Eye (tissue), 1 donor: ENCODE measurements at regions not wholly inside any gene's neighbourhood (a gene's known extent, or its start where the extent isn't known, plus 50 kb on each side); places are given as distances from the start of the nearest gene placed in this dataset.
"Not testable (repeated sequence)": the region's sequence is repeated elsewhere in the genome, so short reads cannot be mapped to it uniquely, and the experiment has no call there.

Source experiments
- DNase-seq: peaks from one replicate; pipeline ENCODE4 v3.0.0-alpha.2; 2015

DNA sequence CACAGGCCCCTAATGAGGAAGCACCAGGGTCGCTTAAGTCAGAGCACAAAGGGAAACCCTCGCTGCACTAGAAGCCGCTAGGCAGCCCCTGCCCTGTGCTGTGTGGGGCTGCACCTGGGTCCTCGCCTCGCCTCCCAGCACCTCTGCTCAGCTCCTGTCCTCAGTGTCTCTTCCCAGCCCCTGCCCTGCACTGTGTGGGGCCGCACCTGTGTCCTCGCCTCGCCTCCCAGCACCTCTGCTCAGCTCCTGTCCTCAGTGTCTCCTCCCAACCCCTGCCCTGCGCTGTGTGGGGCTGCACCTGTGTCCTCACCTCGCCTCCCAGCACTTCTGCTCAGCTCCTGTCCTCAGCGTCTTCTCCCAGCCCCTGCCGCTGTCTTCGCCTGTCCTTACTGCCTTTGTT, 342.8 kb downstream of the EIPR1 start:
- no peak for DNase-seq

GRCh38 chr2:3034396-3034795, 343.2 kb downstream of the EIPR1 start:
- no peak for DNase-seq

DNA sequence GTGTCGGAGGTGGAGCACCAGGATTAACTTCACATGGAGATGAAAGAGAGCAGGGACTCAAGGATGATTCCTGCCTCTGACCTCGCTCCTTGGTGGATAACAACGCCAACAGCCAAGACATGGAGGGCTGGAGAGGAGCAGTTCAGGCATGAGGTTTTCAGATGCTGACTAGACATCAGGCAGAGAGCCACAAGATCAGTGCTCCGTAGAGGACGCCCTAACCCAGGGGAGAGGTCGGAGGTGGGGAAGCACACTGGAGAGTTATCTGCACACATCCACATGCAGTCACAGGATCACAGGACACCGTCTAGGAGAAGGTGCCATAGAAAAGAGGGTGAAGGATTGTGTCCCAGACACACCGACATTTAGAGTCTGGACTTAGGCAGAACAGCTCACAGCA, 344.3 kb downstream of the EIPR1 start:
- no peak for DNase-seq

GRCh38 chr2:3030791-3031190, 346.8 kb downstream of the EIPR1 start:
- DNase-seq, result not testable (repeated sequence)

- no peak for DNase-seq
Measured at GRCh38 chr2:3025984-3026383, 351.6 kb downstream of the EIPR1 start.

DNA sequence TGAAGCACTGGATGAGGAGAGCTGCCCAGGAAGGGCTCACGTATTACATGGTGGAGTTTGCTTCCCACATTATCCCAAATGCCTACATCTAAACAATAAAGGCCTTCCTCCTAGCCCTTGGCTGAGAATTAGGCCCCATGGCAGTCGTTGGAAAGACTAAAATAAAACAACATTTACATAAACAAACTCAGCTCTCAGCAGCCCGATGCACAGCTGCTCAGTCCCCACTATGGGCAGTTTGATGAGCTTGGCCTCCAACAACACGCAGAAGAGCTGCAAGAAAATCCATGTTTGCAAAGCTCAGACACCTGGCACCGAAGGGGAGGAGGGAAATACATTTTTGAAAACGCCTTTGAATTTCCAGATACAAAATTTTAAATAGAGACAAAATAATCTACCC, 352.4 kb downstream of the EIPR1 start:
- DNase-seq, result no peak

DNA sequence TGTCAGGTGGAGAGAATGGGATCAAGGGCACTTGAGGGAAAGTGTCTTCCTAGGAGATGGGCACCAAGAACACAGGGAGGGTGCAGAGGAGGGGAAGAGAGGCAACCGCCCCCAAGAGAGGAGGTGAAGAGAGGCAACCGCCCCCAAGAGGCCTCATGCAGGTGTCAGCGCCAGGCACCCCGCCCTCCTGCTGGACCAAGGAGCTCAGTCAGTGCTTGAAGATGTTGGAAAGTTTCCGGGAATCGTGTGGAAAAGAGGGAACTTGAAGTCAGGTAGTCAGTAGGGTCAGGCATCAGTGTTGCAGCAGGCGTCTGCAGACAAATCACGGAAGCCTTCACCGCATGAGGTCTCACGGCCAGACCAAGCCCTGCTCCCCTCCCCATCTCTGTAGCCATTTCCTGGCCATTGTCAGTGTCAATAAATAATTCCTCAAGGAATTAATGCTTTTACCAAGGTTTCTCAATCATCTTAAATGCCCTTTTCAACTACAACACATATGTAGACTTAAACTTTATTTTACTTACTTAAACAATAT, 353.1 kb downstream of the EIPR1 start:
- no peak for DNase-seq

DNA sequence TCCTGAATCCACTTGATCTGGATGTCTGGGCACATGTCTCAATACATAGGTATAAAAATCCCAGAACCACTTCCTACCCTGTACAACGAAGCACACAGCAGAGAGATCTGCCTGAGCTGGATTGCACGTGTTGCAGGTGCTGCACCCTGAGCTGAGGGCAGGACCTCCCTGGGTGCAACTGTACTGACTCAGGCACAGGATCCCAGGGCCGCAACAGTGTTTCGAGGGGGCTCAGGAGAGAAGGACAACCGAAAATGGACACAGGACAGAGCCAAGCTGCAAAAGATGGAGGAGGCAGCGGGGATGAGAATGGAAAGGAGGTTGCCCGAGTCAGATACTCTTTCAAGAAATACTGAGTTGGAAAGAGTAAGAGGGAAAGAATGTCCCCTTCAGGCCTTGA, 354.1 kb downstream of the EIPR1 start:
- DNase-seq, result no peak

GRCh38 chr2:3022841-3023372, 354.7 kb downstream of the EIPR1 start:
- DNase-seq, result no peak

GRCh38 chr2:3021720-3022119, 355.9 kb downstream of the EIPR1 start:
- no peak for DNase-seq

DNA sequence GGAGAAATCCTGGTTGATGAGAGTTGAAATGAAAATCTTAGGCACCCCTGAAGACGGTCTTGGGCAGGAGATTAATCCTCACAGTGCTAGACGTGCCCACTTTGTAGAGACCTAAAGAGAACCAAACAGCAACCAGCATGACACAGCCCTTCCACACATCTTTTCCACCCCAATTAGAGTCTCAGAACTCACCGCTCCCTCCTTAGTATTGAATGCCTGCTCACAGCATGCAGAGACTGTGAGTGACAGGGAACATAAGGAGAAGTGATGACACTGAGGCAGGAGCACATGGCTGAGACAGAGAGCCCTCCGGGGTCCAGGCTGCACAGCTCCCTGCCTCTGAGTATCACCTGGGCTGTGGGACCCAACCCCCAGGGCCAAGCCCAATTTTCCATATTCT, 367.6 kb downstream of the EIPR1 start:
- peak; percentile 94 for DNase-seq

GRCh38 chr2:3009483-3009882, 368.1 kb downstream of the EIPR1 start:
- DNase-seq, result no peak

DNA sequence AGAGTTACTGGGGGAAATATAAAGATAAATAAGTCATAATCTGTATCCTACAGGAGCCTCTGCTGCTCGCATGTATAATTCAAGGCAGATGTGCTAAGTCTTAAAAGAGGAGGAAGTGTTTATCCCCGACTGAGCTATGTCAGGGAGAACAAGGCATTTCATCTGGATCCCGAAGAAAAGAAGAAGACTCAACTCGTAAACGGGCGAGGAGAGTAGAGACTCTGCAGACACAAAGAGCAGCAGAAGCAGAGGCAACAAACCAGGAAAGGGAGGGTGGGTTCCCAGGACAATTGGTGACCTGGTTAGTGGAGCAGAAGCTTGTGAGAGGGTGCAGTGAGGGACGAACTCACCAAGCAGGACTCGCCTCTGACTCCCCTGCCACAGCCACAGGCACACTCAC, 368.6 kb downstream of the EIPR1 start:
- peak; percentile 87 for DNase-seq

- DNase-seq, result peak; percentile 70
Measured at GRCh38 chr2:3008561-3008960, 369.1 kb downstream of the EIPR1 start.

- DNase-seq, result no peak
Measured at GRCh38 chr2:3007135-3007534, 370.5 kb downstream of the EIPR1 start.

DNA sequence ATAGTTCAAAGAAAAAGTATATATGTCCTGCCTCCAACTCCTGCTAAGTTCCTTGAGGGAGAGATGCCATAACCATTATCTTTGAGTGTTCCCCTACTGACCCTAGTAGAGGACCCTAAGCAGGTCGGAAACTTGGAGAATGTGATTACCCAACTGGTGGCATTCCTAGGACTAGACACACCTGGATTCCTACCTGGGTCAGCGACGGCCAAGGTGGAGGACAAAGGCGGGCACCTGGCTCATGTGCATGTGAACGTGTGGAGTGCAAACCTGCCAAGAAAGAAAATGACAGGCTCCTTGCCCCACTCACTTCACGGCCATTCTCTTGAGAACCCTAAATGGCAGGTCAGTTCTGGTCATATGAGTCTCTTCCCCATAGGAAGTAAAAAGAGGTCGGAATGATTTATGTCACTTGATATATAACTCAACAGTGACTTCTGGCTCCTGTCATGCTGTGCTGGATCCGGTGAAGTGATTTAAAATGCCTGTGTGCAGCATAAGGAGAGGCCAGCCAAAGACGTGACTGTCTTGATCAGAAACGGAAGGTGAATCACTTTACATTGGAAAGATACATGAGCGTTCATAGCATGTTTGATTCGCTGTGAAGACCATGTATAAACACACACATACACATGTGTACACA, 371.6 kb downstream of the EIPR1 start:
- peak; percentile 60 for DNase-seq

GRCh38 chr2:3001615-3002560, 375.7 kb downstream of the EIPR1 start:
- peak; percentile 96 for DNase-seq

DNA sequence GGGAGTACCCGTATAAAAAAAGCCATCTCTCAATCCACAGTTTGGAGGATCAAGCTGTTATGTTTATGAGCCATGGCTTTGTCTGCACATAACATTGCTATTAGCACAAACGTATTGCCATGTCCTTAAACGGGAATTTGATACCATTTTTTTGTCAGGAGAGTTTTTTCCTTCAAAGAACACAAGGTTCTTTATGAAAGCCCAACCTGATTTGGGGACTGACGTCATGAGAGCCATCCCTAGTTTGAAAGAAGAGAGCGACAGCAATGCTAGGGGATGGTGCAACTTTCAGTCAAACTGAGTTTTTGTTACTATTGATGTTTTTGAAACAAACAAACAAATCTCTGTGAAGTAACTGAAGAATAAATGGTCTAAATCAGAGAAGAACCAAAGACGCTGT, 376.6 kb downstream of the EIPR1 start:
- DNase-seq, result peak; percentile 7

- DNase-seq, result peak; percentile 7
Measured at GRCh38 chr2:3000125-3000524, 377.5 kb downstream of the EIPR1 start.

GRCh38 chr2:2998971-2999370, 378.6 kb downstream of the EIPR1 start:
- peak; percentile 78 for DNase-seq

DNA sequence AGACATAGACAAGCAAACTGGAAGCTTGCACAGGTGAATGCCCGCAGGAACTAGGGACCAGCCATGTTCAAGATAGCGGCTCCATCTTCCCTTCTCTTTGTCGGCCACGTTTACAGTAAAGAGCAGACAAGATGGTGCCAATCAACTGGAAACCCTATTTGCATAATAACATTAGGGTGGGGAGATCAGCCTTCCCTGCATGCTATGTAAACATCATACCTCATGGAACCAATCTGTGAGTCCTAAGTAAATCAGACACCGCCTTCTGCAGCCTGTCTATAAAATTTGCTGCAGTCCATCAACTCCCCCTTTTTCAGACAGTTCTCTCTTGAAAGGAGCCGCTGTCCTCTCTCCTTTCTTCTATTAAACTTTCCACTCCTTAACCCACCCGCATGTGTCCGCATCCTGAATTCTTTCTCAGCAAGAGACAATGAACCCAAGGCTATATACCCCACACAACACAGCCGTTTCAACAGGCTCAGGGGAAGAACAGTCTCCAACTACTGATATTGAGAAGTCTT, 384.4 kb downstream of the EIPR1 start:
- DNase-seq, result peak; percentile 76

DNA sequence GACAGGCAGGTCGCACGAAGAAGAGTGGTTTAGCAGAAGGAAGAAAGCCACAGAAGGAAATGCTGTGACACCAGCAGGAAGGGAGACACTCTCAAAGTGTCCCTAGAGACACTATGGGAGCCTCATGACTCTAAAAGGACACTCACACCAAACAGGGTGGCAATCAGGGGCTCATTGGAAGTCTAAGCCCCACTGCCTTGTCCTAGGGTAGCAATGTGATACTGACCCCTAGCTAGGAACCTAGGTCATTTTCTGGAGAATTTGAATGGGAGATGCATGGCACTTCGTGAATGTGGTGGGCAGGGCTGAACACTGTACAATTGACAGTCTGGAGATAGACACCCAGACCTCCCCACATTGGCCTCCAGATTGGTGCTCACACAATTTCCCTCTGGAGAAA, 385.0 kb downstream of the EIPR1 start:
- DNase-seq, result peak; percentile 34

- DNase-seq, result no peak
Measured at GRCh38 chr2:2985020-2985419, 392.6 kb downstream of the EIPR1 start.

- DNase-seq, result no peak
Measured at GRCh38 chr2:2981000-2981399, 396.6 kb downstream of the EIPR1 start.
